ENCODE measurements at regions not wholly inside any gene's neighbourhood (a gene's known extent, or its start where the extent isn't known, plus 50 kb on each side); places are given as distances from the start of the nearest gene placed in this dataset.

GRCh38 chr1:164240081-164240480 is 318.9 kb upstream of the PBX1 start:
- Histone ChIP-seq H3K4me3 (replicated peaks; ENCODE audit: insufficient read depth, low read length) (no peak overlapping the region), H3K27me3 (ENCODE audit: insufficient read depth, poor library complexity, severe bottlenecking) (no peaks in the 10 kb centered on the region), H3K27ac (replicated peaks) (no peak overlapping the region)
- no peak for DNase-seq (ENCODE audit: low read depth in 1 of 2, low spot score in 1 of 2)
- TF ChIP-seq SPI1 (IDR thresholded peaks at IDR 0.05; ENCODE audit: borderline replicate concordance, low read depth) (no peak), GABPA (IDR thresholded peaks at IDR 0.05; ENCODE audit: low read depth) (no peak), REST (IDR thresholded peaks at IDR 0.05; ENCODE audit: insufficient replicate concordance, low read depth) (no peak), POLR2AphosphoS5 (IDR thresholded peaks at IDR 0.05; ENCODE audit: low read depth) (no peak)
- TF ChIP-seq, protein P1, sequence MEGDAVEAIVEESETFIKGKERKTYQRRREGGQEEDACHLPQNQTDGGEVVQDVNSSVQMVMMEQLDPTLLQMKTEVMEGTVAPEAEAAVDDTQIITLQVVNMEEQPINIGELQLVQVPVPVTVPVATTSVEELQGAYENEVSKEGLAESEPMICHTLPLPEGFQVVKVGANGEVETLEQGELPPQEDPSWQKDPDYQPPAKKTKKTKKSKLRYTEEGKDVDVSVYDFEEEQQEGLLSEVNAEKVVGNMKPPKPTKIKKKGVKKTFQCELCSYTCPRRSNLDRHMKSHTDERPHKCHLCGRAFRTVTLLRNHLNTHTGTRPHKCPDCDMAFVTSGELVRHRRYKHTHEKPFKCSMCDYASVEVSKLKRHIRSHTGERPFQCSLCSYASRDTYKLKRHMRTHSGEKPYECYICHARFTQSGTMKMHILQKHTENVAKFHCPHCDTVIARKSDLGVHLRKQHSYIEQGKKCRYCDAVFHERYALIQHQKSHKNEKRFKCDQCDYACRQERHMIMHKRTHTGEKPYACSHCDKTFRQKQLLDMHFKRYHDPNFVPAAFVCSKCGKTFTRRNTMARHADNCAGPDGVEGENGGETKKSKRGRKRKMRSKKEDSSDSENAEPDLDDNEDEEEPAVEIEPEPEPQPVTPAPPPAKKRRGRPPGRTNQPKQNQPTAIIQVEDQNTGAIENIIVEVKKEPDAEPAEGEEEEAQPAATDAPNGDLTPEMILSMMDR (IDR thresholded peaks at IDR 0.05; ENCODE audit: insufficient read depth, low read length): no peak

DNA sequence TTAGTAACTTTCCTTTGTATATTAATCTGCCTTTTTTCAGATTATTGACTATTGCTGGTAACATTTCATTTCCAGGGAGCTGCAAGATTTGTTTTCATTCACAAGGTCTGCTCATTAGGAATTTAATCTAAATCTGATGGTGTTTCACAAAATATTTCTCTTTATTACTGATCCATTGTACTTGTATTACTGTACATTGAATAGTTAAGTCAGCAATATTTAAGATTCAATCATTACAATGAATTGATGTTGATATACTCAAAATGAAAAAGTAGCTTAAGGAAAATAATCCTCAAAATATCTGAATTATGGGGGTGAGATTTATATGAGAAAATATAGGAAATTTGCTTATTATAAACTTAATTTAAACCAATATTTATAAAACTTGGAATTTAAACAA is 308.6 kb upstream of the PBX1 start:
- no peak for DNase-seq (ENCODE audit: low read depth in 1 of 2, low spot score in 1 of 2)
- H3K27me3 ChIP-seq (ENCODE audit: insufficient read depth, poor library complexity, severe bottlenecking): no peaks in the 10 kb centered on the region
- no peak for TF ChIP-seq SPI1 (IDR thresholded peaks at IDR 0.05; ENCODE audit: borderline replicate concordance, low read depth)
- TF ChIP-seq, protein P1 (IDR thresholded peaks at IDR 0.05; ENCODE audit: insufficient read depth, low read length): no peak
- TF ChIP-seq GABPA (IDR thresholded peaks at IDR 0.05; ENCODE audit: low read depth): no peak
- TF ChIP-seq POLR2AphosphoS5 (IDR thresholded peaks at IDR 0.05; ENCODE audit: low read depth): no peak
- TF ChIP-seq REST (IDR thresholded peaks at IDR 0.05; ENCODE audit: insufficient replicate concordance, low read depth): no peak

DNA sequence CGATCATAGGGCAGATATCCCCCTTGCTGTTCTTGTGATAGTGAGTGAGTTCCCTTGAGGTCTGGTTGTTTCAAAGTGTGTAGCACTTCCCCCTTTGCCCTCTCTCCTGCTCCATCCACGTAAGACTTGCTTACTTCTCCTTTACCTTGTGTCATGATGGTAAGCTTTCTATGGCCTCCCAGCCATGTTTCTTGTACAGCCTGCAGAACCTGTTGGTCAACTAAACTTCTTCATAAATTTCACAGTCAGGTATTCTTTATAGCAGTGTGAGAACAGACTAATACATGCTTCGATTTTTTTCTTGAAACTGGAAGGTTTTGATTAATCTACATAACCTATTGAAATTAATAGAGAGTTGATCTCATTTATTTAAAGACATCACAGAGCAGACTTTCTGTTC is 302.5 kb upstream of the PBX1 start:
- Histone ChIP-seq H3K27ac (replicated peaks) (no peak overlapping the region), H3K27me3 (ENCODE audit: insufficient read depth, poor library complexity, severe bottlenecking) (no peaks in the 10 kb centered on the region), H3K4me3 (replicated peaks; ENCODE audit: insufficient read depth, low read length) (no peak overlapping the region)
- no peak for DNase-seq (ENCODE audit: low read depth in 1 of 2, low spot score in 1 of 2)
- no peak for TF ChIP-seq REST (IDR thresholded peaks at IDR 0.05; ENCODE audit: insufficient replicate concordance, low read depth)
- TF ChIP-seq, protein P1 (IDR thresholded peaks at IDR 0.05; ENCODE audit: insufficient read depth, low read length): no peak
- no peak for TF ChIP-seq GABPA (IDR thresholded peaks at IDR 0.05; ENCODE audit: low read depth)
- no peak for TF ChIP-seq POLR2AphosphoS5 (IDR thresholded peaks at IDR 0.05; ENCODE audit: low read depth)
- no peak for TF ChIP-seq SPI1 (IDR thresholded peaks at IDR 0.05; ENCODE audit: borderline replicate concordance, low read depth)

More for the DNA sequence above, 308.6 kb upstream of the PBX1 start:
- H3K4me3 ChIP-seq (replicated peaks; ENCODE audit: insufficient read depth, low read length): no peak overlapping the region
- H3K27ac ChIP-seq (replicated peaks): no peak overlapping the region

Data from HL-60 (cell line).